SK-N-MC (cell line): ENCODE measurements at regions not wholly inside any gene's neighbourhood (a gene's known extent, or its start where the extent isn't known, plus 50 kb on each side); places are given as distances from the start of the nearest gene placed in this dataset.

ENCODE experiments used
- EZH2 ChIP-seq: fragments of 200-600 bp; sonication (generic); IDR thresholded peaks from one replicate; pipeline ENCODE4 v1.6.1; 2017; ENCODE audit warnings: antibody characterized with exemption
- FOXP2 ChIP-seq: optimal IDR thresholded peaks from 2 replicates; pipeline ENCODE3; 2011; ENCODE audit warnings: mild to moderate bottlenecking, moderate library complexity; ENCODE audit not compliant: insufficient read depth; ENCODE audit errors: extremely low read length, control extremely low read depth

DNA sequence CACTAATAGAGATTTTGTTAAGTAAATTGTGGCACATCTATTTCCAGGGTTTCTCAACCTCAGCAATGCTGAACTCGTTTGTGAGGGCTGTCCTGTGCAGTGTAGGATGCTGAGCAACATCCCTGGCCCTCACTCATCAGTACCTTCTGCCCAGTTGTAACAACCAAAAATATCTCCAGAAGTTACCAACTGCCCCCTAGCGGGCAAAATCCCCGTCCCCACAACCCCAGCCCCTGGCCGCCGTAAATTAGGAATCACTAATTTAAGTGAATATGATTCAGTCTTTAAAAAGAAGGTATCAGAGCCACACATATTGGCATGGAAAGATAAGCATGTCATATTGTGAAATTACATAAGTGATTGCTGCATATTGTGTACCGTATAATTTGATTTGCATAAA lies 123.4 kb downstream of the ASB9 start:
- TF ChIP-seq EZH2 (no peak), FOXP2 (no peak)
